ENCODE measurements at regions not wholly inside any gene's neighbourhood (a gene's known extent, or its start where the extent isn't known, plus 50 kb on each side); places are given as distances from the start of the nearest gene placed in this dataset.

DNA sequence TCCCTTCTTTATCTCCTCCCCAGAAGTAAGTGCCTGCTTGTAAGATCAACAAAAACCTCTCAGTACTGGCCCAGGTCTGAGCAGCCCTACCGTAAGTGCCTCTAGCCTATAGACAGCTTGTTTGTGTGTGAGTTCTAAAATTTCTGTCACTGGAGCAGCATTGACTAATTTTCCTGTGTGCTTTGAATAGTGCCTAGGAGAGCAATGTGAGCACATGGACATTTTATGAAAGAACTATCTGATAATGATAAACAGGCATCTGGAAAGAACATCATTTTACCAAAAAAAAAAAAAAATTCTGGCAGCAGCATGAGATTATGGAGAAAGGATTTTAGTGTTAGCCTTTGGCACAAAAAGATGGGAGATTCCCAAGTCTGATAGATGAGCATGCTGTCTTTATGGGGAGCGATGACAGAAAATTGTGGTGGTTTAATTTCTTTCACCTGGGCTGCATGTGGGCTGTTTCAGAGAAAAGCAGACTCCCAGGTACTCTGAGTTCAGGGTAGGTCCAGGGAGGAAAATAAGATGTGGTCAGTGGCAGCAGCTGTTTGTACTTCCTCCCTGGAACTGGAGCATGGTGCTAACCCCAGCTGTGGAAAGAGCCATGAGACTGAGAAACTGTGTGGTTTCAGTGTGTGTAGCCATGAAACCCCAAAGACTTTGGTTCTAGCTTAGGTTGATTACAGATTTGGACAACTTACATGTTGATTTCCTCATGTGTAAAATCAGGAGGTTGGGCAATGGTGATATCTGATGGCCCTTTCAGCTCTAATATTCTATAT is 419.9 kb downstream of the NTRK2 start:
- Histone ChIP-seq H3K36me3 (ENCODE audit: control insufficient read depth in 2 of 3, insufficient read depth in 3 of 3, low read length in 3 of 3) (no peaks in the 10 kb centered on the region), H3K27ac (ENCODE audit: low read depth in 2 of 2, low read length in 2 of 2) (no peak overlapping the region), H3K4me3 (ENCODE audit: low read length in 3 of 3) (no peak overlapping the region), H3K27me3 (ENCODE audit: control insufficient read depth, insufficient read depth, low read length) (no peaks in the 10 kb centered on the region), H3K4me1 (ENCODE audit: control insufficient read depth in 2 of 3, insufficient read depth in 2 of 3, low read depth in 1 of 3, low read length in 3 of 3) (no peaks in the 10 kb centered on the region), H3K9me3 (ENCODE audit: control insufficient read depth in 2 of 3, insufficient read depth in 1 of 3, low read length in 3 of 3) (no peaks in the 10 kb centered on the region), H3K9ac (ENCODE audit: low read length in 3 of 3) (no peak overlapping the region)
- TF ChIP-seq, protein P1, sequence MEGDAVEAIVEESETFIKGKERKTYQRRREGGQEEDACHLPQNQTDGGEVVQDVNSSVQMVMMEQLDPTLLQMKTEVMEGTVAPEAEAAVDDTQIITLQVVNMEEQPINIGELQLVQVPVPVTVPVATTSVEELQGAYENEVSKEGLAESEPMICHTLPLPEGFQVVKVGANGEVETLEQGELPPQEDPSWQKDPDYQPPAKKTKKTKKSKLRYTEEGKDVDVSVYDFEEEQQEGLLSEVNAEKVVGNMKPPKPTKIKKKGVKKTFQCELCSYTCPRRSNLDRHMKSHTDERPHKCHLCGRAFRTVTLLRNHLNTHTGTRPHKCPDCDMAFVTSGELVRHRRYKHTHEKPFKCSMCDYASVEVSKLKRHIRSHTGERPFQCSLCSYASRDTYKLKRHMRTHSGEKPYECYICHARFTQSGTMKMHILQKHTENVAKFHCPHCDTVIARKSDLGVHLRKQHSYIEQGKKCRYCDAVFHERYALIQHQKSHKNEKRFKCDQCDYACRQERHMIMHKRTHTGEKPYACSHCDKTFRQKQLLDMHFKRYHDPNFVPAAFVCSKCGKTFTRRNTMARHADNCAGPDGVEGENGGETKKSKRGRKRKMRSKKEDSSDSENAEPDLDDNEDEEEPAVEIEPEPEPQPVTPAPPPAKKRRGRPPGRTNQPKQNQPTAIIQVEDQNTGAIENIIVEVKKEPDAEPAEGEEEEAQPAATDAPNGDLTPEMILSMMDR (IDR thresholded peaks at IDR 0.05; ENCODE audit: borderline replicate concordance, extremely low read depth, insufficient read depth), result no peak
- DNase-seq (no peak), FAIRE-seq (no peak)
- intact Hi-C loops (cut with DNase I), result no loop called here

DNA sequence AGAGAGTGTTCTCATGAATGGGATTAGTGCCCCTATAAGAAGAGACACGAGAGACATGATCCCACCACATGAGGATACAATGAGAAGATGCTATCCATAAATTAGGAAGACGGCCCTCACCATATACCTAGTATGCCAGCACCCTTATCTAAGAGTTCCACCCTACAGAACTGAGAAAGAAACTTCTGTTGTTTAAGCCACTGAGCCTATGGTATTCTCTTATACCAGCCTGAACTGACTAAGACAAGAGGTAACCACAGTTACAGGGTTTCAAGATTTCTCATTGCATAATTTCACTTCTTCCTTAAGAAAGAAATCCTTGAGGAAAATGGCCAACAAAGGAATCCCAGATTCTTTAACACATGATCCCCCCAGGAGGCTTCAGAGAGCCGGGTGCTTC is 412.4 kb downstream of the NTRK2 start:
- no peak overlapping the region for H3K4me3 ChIP-seq (ENCODE audit: low read length in 3 of 3)
- intact Hi-C loops (cut with DNase I), result no loop called here
- H3K27me3 ChIP-seq (ENCODE audit: control insufficient read depth, insufficient read depth, low read length), result no peaks in the 10 kb centered on the region
- no peak overlapping the region for H3K27ac ChIP-seq (ENCODE audit: low read depth in 2 of 2, low read length in 2 of 2)
- TF ChIP-seq, protein P1 (IDR thresholded peaks at IDR 0.05; ENCODE audit: borderline replicate concordance, extremely low read depth, insufficient read depth), result no peak
- H3K9me3 ChIP-seq (ENCODE audit: control insufficient read depth in 2 of 3, insufficient read depth in 1 of 3, low read length in 3 of 3), result no peaks in the 10 kb centered on the region
- H3K9ac ChIP-seq (ENCODE audit: low read length in 3 of 3), result no peak overlapping the region
- H3K36me3 ChIP-seq (ENCODE audit: control insufficient read depth in 2 of 3, insufficient read depth in 3 of 3, low read length in 3 of 3), result no peaks in the 10 kb centered on the region
- H3K4me1 ChIP-seq (ENCODE audit: control insufficient read depth in 2 of 3, insufficient read depth in 2 of 3, low read depth in 1 of 3, low read length in 3 of 3), result no peaks in the 10 kb centered on the region
- DNase-seq (no peak), FAIRE-seq (no peak)

DNA sequence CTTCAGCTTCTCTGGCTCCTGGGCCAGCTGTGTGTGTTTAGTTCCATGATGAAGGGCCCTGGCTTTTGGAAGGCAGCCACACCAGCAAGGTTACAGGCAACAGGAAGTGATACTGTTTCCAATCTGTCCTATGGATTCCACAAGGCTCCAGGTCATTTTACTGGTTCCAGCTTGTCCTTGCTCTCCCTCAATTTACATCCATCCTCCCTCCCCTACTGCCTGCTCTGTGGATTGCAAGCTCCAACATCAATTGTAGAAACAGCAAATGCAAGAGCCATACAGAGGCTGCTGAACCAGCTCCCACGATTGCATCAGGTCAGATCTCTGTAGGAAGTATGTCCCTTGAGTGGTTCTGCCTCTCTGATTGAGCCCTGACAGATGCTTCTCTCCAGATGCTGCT is 409.8 kb downstream of the NTRK2 start:
- peak in 1 of 5 donors; percentile 9 for DNase-seq
- Histone ChIP-seq H3K27ac (ENCODE audit: low read depth in 2 of 2, low read length in 2 of 2) (no peak overlapping the region), H3K9ac (ENCODE audit: low read length in 3 of 3) (no peak overlapping the region), H3K4me1 (ENCODE audit: control insufficient read depth in 2 of 3, insufficient read depth in 2 of 3, low read depth in 1 of 3, low read length in 3 of 3) (no peaks in the 10 kb centered on the region), H3K4me3 (ENCODE audit: low read length in 3 of 3) (no peak overlapping the region), H3K27me3 (ENCODE audit: control insufficient read depth, insufficient read depth, low read length) (no peaks in the 10 kb centered on the region), H3K9me3 (ENCODE audit: control insufficient read depth in 2 of 3, insufficient read depth in 1 of 3, low read length in 3 of 3) (no peaks in the 10 kb centered on the region), H3K36me3 (ENCODE audit: control insufficient read depth in 2 of 3, insufficient read depth in 3 of 3, low read length in 3 of 3) (no peaks in the 10 kb centered on the region)
- no peak for FAIRE-seq
- intact Hi-C loops (cut with DNase I), result no loop called here
- TF ChIP-seq, protein P1 (IDR thresholded peaks at IDR 0.05; ENCODE audit: borderline replicate concordance, extremely low read depth, insufficient read depth), result no peak
